ENCODE measurements at regions not wholly inside any gene's neighbourhood (a gene's known extent, or its start where the extent isn't known, plus 50 kb on each side); places are given as distances from the start of the nearest gene placed in this dataset.

DNA sequence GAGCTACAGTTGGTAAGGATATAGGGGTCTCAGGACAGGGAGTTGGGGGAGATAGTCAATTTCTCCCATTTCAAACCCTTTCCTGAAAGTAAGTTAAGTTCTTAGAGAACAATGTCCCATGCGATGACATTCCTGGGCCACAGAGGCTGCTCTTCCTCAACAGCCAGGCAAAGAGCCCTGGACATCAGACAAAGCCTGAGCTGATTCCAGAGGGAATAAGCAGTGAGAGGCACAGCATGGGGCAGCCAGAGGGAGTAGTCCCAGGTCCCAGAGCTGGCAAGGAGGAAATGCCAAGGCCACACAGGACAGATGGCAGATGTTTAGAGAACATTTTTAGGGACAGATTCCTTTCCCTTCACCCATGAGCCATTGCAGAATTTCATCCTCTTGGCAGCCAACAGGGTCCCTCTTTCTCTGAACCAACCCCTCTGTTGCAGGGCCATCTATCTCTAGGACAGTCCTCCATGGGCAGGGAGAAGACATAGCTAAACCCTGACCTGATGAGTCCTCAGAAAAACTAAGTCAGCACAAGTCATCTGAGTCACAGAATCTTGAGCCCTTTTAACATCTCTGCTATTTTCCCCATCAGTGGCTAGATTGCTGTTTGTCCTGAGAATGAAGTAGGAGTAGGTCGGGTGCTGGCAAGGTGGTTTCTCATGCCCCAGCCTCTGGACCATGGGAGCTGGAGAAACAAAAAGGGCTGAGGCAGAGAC, 60.3 kb upstream of the CALM2 start:
- DNase-seq: peak; percentile 57

DNA sequence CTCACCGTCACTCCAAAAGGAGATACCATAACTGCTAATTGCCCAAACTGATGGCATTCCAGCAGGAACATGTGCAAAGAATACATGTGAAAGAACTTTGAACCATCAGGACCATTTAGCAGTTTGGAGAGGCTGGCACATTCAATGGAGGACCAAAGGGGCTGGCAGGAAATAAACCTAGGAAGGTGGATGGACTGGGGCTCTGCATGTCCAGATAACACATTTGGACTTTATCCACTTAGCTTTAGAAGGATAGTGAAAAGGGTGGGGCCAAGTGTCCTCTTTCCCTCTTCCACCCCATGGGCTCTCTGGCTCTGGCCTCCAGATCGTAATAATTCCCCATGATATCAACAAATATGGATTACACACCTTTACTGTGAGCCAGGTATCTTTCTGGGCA, 58.8 kb upstream of the CALM2 start:
- no peak for DNase-seq

GRCh38 chr2:47234456-47234855, 58.1 kb upstream of the CALM2 start:
- no peak for DNase-seq

- DNase-seq: peak; percentile 54
Measured at GRCh38 chr2:47232738-47233415, 56.6 kb upstream of the CALM2 start.

GRCh38 chr2:47230418-47230817, 54.1 kb upstream of the CALM2 start:
- DNase-seq: no peak

DNA sequence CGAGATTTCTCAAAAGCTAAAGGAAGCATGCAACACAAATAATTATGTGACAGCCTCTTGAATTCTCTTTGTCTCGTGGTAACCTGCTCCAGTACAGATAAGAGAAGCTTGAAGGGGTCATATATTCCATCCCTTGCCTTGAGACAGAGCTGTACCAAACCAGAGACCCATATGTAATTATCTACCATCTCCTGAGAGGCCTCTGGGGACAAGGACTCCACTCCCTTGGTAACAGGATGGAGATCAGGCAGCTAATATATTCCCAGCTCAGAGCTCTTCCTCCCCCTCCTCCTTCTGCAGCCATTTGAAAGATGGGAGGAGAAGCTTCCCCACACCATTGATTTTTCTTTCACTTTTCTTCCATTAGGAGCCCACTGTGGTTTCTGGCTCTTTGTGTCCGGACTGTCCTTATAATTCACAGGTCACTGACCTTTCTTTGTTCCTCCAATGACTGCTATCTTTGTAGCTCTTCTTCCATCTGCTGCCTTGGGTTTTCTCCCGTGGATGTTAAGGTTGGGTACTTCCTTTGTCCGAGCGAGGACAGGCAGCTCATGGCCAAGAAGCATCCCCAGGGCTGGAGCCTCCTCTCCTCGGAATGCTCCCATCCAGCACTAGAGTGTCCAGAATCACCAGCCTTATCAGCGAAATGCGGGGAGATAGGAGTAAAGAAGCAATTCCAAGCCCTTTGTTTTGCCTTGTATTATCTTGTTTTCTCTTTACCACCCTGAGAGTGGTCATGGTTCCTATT, 51.4 kb upstream of the CALM2 start:
- no peak for DNase-seq

- DNase-seq: no peak
Measured at GRCh38 chr2:47226923-47227220, 50.6 kb upstream of the CALM2 start.

DNA sequence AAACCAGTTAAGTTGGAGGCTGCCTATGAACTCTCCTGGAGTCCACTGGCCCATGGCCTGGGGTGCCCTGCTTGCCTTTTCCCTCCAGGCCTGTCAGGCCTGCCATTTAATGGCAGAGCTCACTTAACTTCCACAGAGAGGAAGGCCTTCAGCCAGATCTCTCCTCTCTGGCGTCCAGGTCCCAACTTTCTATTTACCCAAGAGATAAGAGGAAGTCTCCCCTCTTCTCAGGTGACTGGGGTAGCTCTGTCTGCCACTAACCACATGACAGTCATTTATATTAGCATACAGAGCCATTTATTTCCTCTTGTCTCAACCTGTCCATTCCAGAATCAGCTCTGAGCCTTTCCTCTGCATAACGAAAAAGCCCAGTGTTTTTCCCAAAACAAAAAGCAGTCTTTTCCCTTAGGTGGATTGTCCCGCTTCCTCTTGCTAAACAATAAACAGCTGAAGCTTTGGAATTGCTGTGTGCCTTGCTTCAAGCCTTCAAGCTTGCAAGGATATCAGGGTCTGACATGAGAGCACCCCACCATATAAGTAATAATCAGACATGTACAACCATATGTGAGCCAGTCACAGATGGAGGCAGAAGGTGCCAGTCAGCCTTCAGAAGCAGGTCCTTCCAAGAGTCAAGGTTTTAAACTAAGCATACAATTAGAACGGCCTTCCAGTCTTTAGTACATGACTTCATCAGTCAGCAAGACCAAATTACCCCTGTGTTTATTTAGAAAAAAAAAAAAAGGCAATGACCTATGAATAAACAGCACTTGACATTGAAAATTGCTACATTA, 50.0 kb upstream of the CALM2 start:
- DNase-seq: no peak

Data from fibroblast of skin of back (primary cell).